OCI-LY7 (cell line): ENCODE measurements at regions not wholly inside any gene's neighbourhood (a gene's known extent, or its start where the extent isn't known, plus 50 kb on each side); places are given as distances from the start of the nearest gene placed in this dataset.
A peak's percentile ranks its signal among the peaks of the same experiment; 100 is the strongest.

Experiments used
- BruUV-seq: library from RNA; stranded (reverse); fragments of 400-500 nt; replicated peaks from 2 replicates; lab custom pipeline; 2021; lab: Mats Ljungman, UMichigan
- CTCF ChIA-PET: fragments of 300-600 bp; sonication (Branson Sonifier 250); formaldehyde crosslinking; loops from one replicate; lab custom pipeline; 2022; ENCODE audit warnings: antibody characterized with exemption; ENCODE audit not compliant: unreplicated experiment; lab: Charles Lee
- POLR2A ChIA-PET: fragments of 300-600 bp; sonication (Branson Sonifier 250); formaldehyde crosslinking; loops from one replicate; lab custom pipeline; 2022; ENCODE audit warnings: antibody characterized with exemption; lab: Charles Lee
- DNase-seq: peaks from one replicate; pipeline ENCODE4 v3.0.0-alpha.2; 2015; ENCODE audit warnings: low spot score
- H2AFZ ChIP-seq: fragments of 200-600 bp; sonication (generic), shearing (Covaris generic); 2 replicates; pipeline ENCODE4 v1.6.1; 2014; ENCODE audit warnings: mild to moderate bottlenecking, antibody characterized with exemption, low read length, moderate library complexity
- H3K27ac ChIP-seq: fragments of 200-600 bp; sonication (generic); 2 replicates; pipeline ENCODE4 v1.5.1; 2014; ENCODE audit warnings: mixed run types, low read depth, mild to moderate bottlenecking, moderate library complexity, low read length, inconsistent platforms; ENCODE audit not compliant: poor library complexity, severe bottlenecking
- H3K36me3 ChIP-seq: fragments of 200-600 bp; sonication (generic); 2 replicates; pipeline ENCODE4 v1.6.1; 2014; ENCODE audit warnings: mild to moderate bottlenecking, antibody characterized with exemption, low read length, moderate library complexity, mixed read lengths; ENCODE audit not compliant: insufficient read depth
- H3K4me1 ChIP-seq: fragments of 200-600 bp; sonication (generic); 2 replicates; pipeline ENCODE4 v1.5.1; 2014; ENCODE audit warnings: mild to moderate bottlenecking, low read length; ENCODE audit not compliant: insufficient read depth, poor library complexity, severe bottlenecking
- H3K4me2 ChIP-seq: fragments of 200-600 bp; sonication (generic); 2 replicates; pipeline ENCODE4 v1.6.1; 2014; ENCODE audit warnings: mild to moderate bottlenecking, low read length
- H3K4me3 ChIP-seq: fragments of 200-600 bp; sonication (generic); 2 replicates; pipeline ENCODE4 v1.5.1; 2014; ENCODE audit warnings: mild to moderate bottlenecking, low read depth, low read length; ENCODE audit not compliant: poor library complexity, severe bottlenecking
- H3K79me2 ChIP-seq: fragments of 200-600 bp; sonication (generic); 2 replicates; pipeline ENCODE4 v1.6.1; 2016; ENCODE audit warnings: low read depth, mild to moderate bottlenecking, low read length, moderate library complexity, mixed read lengths; ENCODE audit not compliant: insufficient read depth
- H3K9me2 ChIP-seq: fragments of 200-600 bp; sonication (generic); 2 replicates; pipeline ENCODE4 v1.6.1; 2016; ENCODE audit warnings: mild to moderate bottlenecking, low read length, mixed read lengths; ENCODE audit not compliant: insufficient read depth
- H3K9me3 ChIP-seq: fragments of 200-600 bp; sonication (generic); 2 replicates; pipeline ENCODE4 v1.6.1; 2014; ENCODE audit warnings: mild to moderate bottlenecking, mixed run types, low read length, mixed read lengths
- H4K20me1 ChIP-seq: fragments of 200-600 bp; sonication (generic); 2 replicates; pipeline ENCODE4 v1.6.1; 2014; ENCODE audit warnings: mild to moderate bottlenecking, antibody characterized with exemption, low read length, moderate library complexity, mixed read lengths; ENCODE audit not compliant: insufficient read depth
- CTCF ChIP-seq: fragments of 200-600 bp; sonication (generic); conservative IDR thresholded peaks from 2 replicates; pipeline ENCODE4 v1.5.1; 2014; ENCODE audit warnings: mild to moderate bottlenecking, antibody characterized with exemption, low read length, moderate library complexity, mixed read lengths
- EZH2phosphoT487 ChIP-seq: fragments of 200-600 bp; sonication (generic); IDR thresholded peaks from 2 replicates; pipeline ENCODE4 v1.6.1; 2018; ENCODE audit warnings: low read depth, borderline replicate concordance, mild to moderate bottlenecking, mixed run types, antibody characterized with exemption, low read length, moderate library complexity, mixed read lengths
- intact Hi-C: fragments of 100-400 bp; cut with micrococcal nuclease; formaldehyde crosslinking; loops from one replicate; pipeline ENCODE4 v1.10.0; 2022; ENCODE audit not compliant: unreplicated experiment

- H3K4me2 ChIP-seq: no peak overlapping the region
- no TSS peak for BruUV-seq
- CTCF ChIA-PET: no interaction called here
- intact Hi-C loops: no loop called here
- H3K4me3 ChIP-seq: no peak overlapping the region
- TF ChIP-seq EZH2phosphoT487 (no peak), CTCF (peak; percentile 35; the same call in 1 of the 2 replicates)
- POLR2A ChIA-PET: no interaction called here
- H3K9me2 ChIP-seq: no peaks in the 10 kb centered on the region
- H2AFZ ChIP-seq: no peak overlapping the region
- H3K9me3 ChIP-seq: no peaks in the 10 kb centered on the region
- H3K4me1 ChIP-seq: peaks cover 49% of the 10 kb centered on the region
- DNase-seq: peak; percentile 21
- no peaks in the 10 kb centered on the region for H4K20me1 ChIP-seq
- no peak overlapping the region for H3K27ac ChIP-seq
- H3K36me3 ChIP-seq: no peaks in the 10 kb centered on the region
- H3K79me2 ChIP-seq: no peaks in the 10 kb centered on the region
These were observed 226.8 kb downstream of the ENGASE start for GRCh38 chr17:79301469-79301868.

- no peak overlapping the region for H3K4me2 ChIP-seq
- intact Hi-C loops: loop anchor here (2.0 to 10.0 kb wide), 2 partner anchors 105 to 213 kb away; no protein-coding TSS in a partner anchor
These were observed 224.7 kb downstream of the ENGASE start for GRCh38 chr17:79299349-79299748.

More at GRCh38 chr17:79299349-79299748, 224.7 kb downstream of the ENGASE start:
- no peaks in the 10 kb centered on the region for H3K36me3 ChIP-seq
- DNase-seq: peak; percentile 69
- H4K20me1 ChIP-seq: no peaks in the 10 kb centered on the region
- peaks cover 28% of the 10 kb centered on the region for H3K4me1 ChIP-seq
- H3K9me2 ChIP-seq: no peaks in the 10 kb centered on the region
- POLR2A ChIA-PET: no interaction called here
- no peak overlapping the region for H2AFZ ChIP-seq
- no TSS peak for BruUV-seq
- no peaks in the 10 kb centered on the region for H3K79me2 ChIP-seq
- TF ChIP-seq EZH2phosphoT487: no peak
- peak; percentile 76 for TF ChIP-seq CTCF
- no peak overlapping the region for H3K27ac ChIP-seq
- H3K9me3 ChIP-seq: no peaks in the 10 kb centered on the region
- no peak overlapping the region for H3K4me3 ChIP-seq
- CTCF ChIA-PET: no interaction called here
